ENCODE measurements at regions not wholly inside any gene's neighbourhood (a gene's known extent, or its start where the extent isn't known, plus 50 kb on each side); places are given as distances from the start of the nearest gene placed in this dataset.
A peak's percentile ranks its signal among the peaks of the same experiment; 100 is the strongest.

- DNase-seq (ENCODE audit: low spot score) = no peak
Observed at GRCh38 chr10:129020651-129021330, 446.2 kb upstream of the MGMT start.

GRCh38 chr10:129021594-129022304, 445.3 kb upstream of the MGMT start:
- DNase-seq (ENCODE audit: low spot score) = no peak

- peak; percentile 27 for DNase-seq (ENCODE audit: low spot score)
Observed at GRCh38 chr10:129023082-129023481, 444.0 kb upstream of the MGMT start.

- DNase-seq (ENCODE audit: low spot score) = no peak
Observed at GRCh38 chr10:129024046-129024445, 443.0 kb upstream of the MGMT start.

- no peak for DNase-seq (ENCODE audit: low spot score)
Observed at GRCh38 chr10:129025787-129026186, 441.3 kb upstream of the MGMT start.

- DNase-seq (ENCODE audit: low spot score) = no peak
Observed at GRCh38 chr10:129027906-129028305, 439.1 kb upstream of the MGMT start.

GRCh38 chr10:129028451-129028850, 438.6 kb upstream of the MGMT start:
- DNase-seq (ENCODE audit: low spot score) = no peak

- no peak for DNase-seq (ENCODE audit: low spot score)
Observed at GRCh38 chr10:129029051-129029450, 438.0 kb upstream of the MGMT start.

- DNase-seq (ENCODE audit: low spot score) = no peak
Observed at GRCh38 chr10:129029851-129030602, 437.0 kb upstream of the MGMT start.

- no peak for DNase-seq (ENCODE audit: low spot score)
Observed at GRCh38 chr10:129030603-129030895, 436.5 kb upstream of the MGMT start.

GRCh38 chr10:129030996-129031843, 435.8 kb upstream of the MGMT start:
- DNase-seq (ENCODE audit: low spot score) = peak; percentile 42

- no peak for DNase-seq (ENCODE audit: low spot score)
Observed at GRCh38 chr10:129031844-129032150, 435.2 kb upstream of the MGMT start.

GRCh38 chr10:129032372-129033313, 434.4 kb upstream of the MGMT start:
- no peak for DNase-seq (ENCODE audit: low spot score)

GRCh38 chr10:129033340-129033739, 433.7 kb upstream of the MGMT start:
- no peak for DNase-seq (ENCODE audit: low spot score)

GRCh38 chr10:129033790-129034272, 433.2 kb upstream of the MGMT start:
- DNase-seq (ENCODE audit: low spot score) = no peak

- DNase-seq (ENCODE audit: low spot score) = no peak
Observed at GRCh38 chr10:129035052-129035827, 431.8 kb upstream of the MGMT start.

- DNase-seq (ENCODE audit: low spot score) = no peak
Observed at GRCh38 chr10:129038522-129038921, 428.5 kb upstream of the MGMT start.

- DNase-seq (ENCODE audit: low spot score) = no peak
Observed at GRCh38 chr10:129039406-129040370, 427.4 kb upstream of the MGMT start.

GRCh38 chr10:129040377-129040776, 426.7 kb upstream of the MGMT start:
- no peak for DNase-seq (ENCODE audit: low spot score)
